ENCODE measurements at regions not wholly inside any gene's neighbourhood (a gene's known extent, or its start where the extent isn't known, plus 50 kb on each side); places are given as distances from the start of the nearest gene placed in this dataset.

- no peak for DNase-seq
Measured at GRCh38 chr12:84740602-84741001, 172.0 kb downstream of the SLC6A15 start.

- no peak for DNase-seq
Measured at GRCh38 chr12:84738481-84738972, 174.1 kb downstream of the SLC6A15 start.

- DNase-seq, result no peak
Measured at GRCh38 chr12:84732828-84733340, 179.7 kb downstream of the SLC6A15 start.

GRCh38 chr12:84730561-84731162 is 181.9 kb downstream of the SLC6A15 start:
- no peak for DNase-seq

- DNase-seq, result no peak
Measured at GRCh38 chr12:84727961-84728360, 184.6 kb downstream of the SLC6A15 start.

GRCh38 chr12:84726780-84727179 is 185.8 kb downstream of the SLC6A15 start:
- no peak for DNase-seq

- DNase-seq, result no peak
Measured at GRCh38 chr12:84723988-84724387, 188.6 kb downstream of the SLC6A15 start.

GRCh38 chr12:84719997-84720396 is 192.6 kb downstream of the SLC6A15 start:
- DNase-seq, result no peak

GRCh38 chr12:84718906-84719305 is 193.7 kb downstream of the SLC6A15 start:
- no peak for DNase-seq

GRCh38 chr12:84712747-84713146 is 199.9 kb downstream of the SLC6A15 start:
- DNase-seq, result no peak

- no peak for DNase-seq
Measured at GRCh38 chr12:84706374-84706773, 206.2 kb downstream of the SLC6A15 start.

GRCh38 chr12:84704856-84705255 is 207.7 kb downstream of the SLC6A15 start:
- DNase-seq, result no peak

GRCh38 chr12:84702001-84702400 is 210.6 kb downstream of the SLC6A15 start:
- no peak for DNase-seq

- no peak for DNase-seq
Measured at GRCh38 chr12:84701041-84701440, 211.6 kb downstream of the SLC6A15 start.

GRCh38 chr12:84698576-84699333 is 213.8 kb downstream of the SLC6A15 start:
- no peak for DNase-seq

- no peak for DNase-seq
Measured at GRCh38 chr12:84696908-84697540, 215.6 kb downstream of the SLC6A15 start.

- no peak for DNase-seq
Measured at GRCh38 chr12:84696281-84696680, 216.3 kb downstream of the SLC6A15 start.

- no peak for DNase-seq
Measured at GRCh38 chr12:84694116-84694515, 218.5 kb downstream of the SLC6A15 start.

GRCh38 chr12:84692071-84692470 is 220.5 kb downstream of the SLC6A15 start:
- no peak for DNase-seq

- no peak for DNase-seq
Measured at GRCh38 chr12:84691266-84691665, 221.3 kb downstream of the SLC6A15 start.

- no peak for DNase-seq
Measured at GRCh38 chr12:84689638-84690037, 223.0 kb downstream of the SLC6A15 start.

- no peak for DNase-seq
Measured at GRCh38 chr12:84685379-84685778, 227.2 kb downstream of the SLC6A15 start.

- DNase-seq, result no peak
Measured at GRCh38 chr12:84676787-84677186, 235.8 kb downstream of the SLC6A15 start.

GRCh38 chr12:84661786-84662185 is 250.8 kb downstream of the SLC6A15 start:
- no peak for DNase-seq
